ENCODE measurements at regions not wholly inside any gene's neighbourhood (a gene's known extent, or its start where the extent isn't known, plus 50 kb on each side); places are given as distances from the start of the nearest gene placed in this dataset.
"Not testable (repeated sequence)": the region's sequence is repeated elsewhere in the genome, so short reads cannot be mapped to it uniquely, and the experiment has no call there.

DNA sequence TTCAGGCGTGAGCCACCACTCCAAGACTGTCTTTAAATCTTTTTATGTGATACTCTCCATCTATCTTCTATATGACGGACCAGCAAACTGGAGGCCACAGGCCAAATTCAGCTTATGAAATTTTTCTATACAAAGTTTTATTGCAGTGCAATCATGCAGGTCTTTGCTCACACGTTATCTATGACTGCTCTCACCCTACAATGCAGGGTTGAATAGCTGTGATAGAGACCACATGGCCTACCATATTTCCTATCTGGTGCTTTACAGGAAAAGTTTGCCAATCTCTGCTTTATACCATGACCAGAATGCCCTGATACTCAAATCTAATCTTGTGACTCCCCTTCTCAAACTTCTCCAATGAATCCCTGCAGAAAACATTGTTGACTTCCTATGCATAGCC, 89.5 kb upstream of the ACBD5 start:
- no peak for ATAC-seq (ENCODE audit: low FRiP score in 2 of 2)
- H3K27me3 ChIP-seq = no peaks in the 10 kb centered on the region
- no peak overlapping the region for H3K4me3 ChIP-seq
- no peaks in the 10 kb centered on the region for H3K36me3 ChIP-seq
- WGBS, 2 donors = 87 to 88% methylated on average over 3 of the region's 3 CpGs
- TF ChIP-seq EP300 (IDR thresholded peaks at IDR 0.05) = no peak
- TF ChIP-seq POLR2A (IDR thresholded peaks at IDR 0.05) = no peak
- no peak for TF ChIP-seq POLR2AphosphoS5 (IDR thresholded peaks at IDR 0.05)
- TF ChIP-seq, protein P1, sequence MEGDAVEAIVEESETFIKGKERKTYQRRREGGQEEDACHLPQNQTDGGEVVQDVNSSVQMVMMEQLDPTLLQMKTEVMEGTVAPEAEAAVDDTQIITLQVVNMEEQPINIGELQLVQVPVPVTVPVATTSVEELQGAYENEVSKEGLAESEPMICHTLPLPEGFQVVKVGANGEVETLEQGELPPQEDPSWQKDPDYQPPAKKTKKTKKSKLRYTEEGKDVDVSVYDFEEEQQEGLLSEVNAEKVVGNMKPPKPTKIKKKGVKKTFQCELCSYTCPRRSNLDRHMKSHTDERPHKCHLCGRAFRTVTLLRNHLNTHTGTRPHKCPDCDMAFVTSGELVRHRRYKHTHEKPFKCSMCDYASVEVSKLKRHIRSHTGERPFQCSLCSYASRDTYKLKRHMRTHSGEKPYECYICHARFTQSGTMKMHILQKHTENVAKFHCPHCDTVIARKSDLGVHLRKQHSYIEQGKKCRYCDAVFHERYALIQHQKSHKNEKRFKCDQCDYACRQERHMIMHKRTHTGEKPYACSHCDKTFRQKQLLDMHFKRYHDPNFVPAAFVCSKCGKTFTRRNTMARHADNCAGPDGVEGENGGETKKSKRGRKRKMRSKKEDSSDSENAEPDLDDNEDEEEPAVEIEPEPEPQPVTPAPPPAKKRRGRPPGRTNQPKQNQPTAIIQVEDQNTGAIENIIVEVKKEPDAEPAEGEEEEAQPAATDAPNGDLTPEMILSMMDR (IDR thresholded peaks at IDR 0.05) = no peak
- no peak overlapping the region for H3K27ac ChIP-seq
- DNase-seq = no peak
- no peaks in the 10 kb centered on the region for H3K9me3 ChIP-seq
- no peaks in the 10 kb centered on the region for H3K4me1 ChIP-seq

DNA sequence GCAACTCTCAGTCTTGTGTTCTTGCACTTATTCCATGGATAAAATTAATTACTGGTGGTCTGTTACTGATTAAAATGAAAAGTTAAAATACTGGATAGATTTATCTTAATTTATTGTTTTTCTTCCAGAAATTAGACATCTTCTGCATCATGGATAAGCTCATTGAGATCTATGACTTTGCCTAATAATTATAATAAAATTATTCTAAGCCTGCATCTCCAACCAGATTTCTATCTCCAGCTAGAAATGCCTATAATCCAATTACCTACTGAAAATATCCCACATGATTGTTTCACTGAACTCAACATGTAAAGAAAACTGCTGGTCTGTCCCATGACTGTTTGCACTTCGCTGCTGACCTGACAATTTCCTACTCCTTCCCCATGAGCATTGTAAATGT, 88.3 kb upstream of the ACBD5 start:
- H3K4me3 ChIP-seq = no peak overlapping the region
- no peaks in the 10 kb centered on the region for H3K9me3 ChIP-seq
- ATAC-seq (ENCODE audit: low FRiP score in 2 of 2) (no peak), DNase-seq (no peak)
- H3K36me3 ChIP-seq = no peaks in the 10 kb centered on the region
- no peaks in the 10 kb centered on the region for H3K27me3 ChIP-seq
- WGBS, 2 donors = 82 to 100% methylated on average over 1 of the region's 1 CpG
- H3K27ac ChIP-seq = no peak overlapping the region
- no peaks in the 10 kb centered on the region for H3K4me1 ChIP-seq
- TF ChIP-seq POLR2AphosphoS5 (IDR thresholded peaks at IDR 0.05) (no peak), POLR2A (IDR thresholded peaks at IDR 0.05) (no peak), EP300 (IDR thresholded peaks at IDR 0.05) (no peak)
- TF ChIP-seq, protein P1 (IDR thresholded peaks at IDR 0.05) = no peak

DNA sequence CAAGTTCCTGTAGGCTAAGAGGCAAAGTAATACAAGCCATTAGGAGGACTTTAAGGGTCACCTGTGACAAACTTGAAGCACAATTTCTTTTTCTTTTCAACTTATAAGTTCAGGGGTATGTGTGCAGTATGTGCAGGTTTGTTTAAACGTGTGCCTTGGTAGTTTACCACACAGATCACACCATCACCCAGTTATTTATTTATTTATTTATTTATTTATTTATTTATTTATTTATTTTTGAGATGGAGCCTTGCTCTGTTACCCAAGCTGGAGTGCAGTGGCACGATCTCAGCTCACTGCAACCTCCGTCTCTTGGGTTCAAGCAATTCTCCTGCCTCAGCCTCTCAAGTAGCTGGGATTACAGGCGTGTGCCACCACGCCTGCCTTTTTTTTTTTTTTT, 86.2 kb upstream of the ACBD5 start:
- H3K36me3 ChIP-seq; H3K27ac ChIP-seq; H3K9me3 ChIP-seq; ATAC-seq (ENCODE audit: low FRiP score in 2 of 2); H3K27me3 ChIP-seq; DNase-seq; H3K4me1 ChIP-seq; H3K4me3 ChIP-seq: not testable (repeated sequence)
- 90 to 91% methylated on average over 5 of the region's 5 CpGs for WGBS, 2 donors

DNA sequence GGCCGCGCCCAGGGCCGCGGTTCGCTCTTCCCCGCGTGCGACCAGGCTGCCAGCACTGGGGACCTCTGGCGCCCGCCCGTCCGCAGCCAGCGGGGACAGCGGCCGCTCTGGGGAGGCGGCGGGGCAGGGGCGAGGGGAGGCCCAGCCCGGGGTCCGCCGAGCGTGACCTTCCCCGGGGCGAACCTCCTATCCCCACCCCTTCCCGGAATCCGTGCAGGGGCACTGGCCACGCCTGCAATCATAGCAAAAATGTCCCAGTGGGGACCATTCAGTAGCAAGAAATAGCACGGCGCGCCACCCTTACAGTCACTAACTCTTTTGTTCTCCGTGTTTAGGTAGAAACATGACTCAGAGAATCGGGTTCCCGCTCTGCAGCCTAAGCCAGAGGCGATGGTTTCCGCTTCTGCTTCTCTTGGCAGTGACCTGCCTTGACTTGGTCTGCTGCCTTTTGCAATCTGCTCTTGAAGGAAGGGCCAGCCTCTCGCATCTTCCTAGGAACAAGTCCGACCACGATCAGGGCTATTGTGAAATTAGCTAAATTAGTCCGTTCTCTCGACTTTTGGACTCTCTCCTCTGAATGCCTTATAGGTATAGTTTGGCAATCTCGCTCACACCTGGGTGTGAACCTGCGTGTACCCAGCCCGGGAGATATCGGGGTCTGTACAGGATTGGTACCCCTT, 79.3 kb upstream of the ACBD5 start:
- 21 to 31% methylated on average over 22 to 44 of the region's 44 CpGs for WGBS, 2 donors
- TF ChIP-seq EP300 (IDR thresholded peaks at IDR 0.05) (no peak), POLR2AphosphoS5 (IDR thresholded peaks at IDR 0.05) (peak; percentile 33 to 55), POLR2A (IDR thresholded peaks at IDR 0.05) (peak in 1 of 4 donors; percentile 34)
- TF ChIP-seq, protein P1 (IDR thresholded peaks at IDR 0.05) = no peak
- Histone ChIP-seq H3K36me3 (no peaks in the 10 kb centered on the region), H3K9me3 (no peaks in the 10 kb centered on the region), H3K4me3 (peak overlapping the region in 3 of 4 donors; percentile 37 to 47 (median 44)), H3K27ac (peak overlapping the region; percentile 64 to 88 (median 82)), H3K4me1 (peaks cover 0 to 13% (median 2%) of the 10 kb centered on the region in 4 donors), H3K27me3 (no peaks in the 10 kb centered on the region)
- ATAC-seq (ENCODE audit: low FRiP score in 2 of 2) = peak; percentile 88 to 94
- DNase-seq = peak; percentile 86 to 94

DNA sequence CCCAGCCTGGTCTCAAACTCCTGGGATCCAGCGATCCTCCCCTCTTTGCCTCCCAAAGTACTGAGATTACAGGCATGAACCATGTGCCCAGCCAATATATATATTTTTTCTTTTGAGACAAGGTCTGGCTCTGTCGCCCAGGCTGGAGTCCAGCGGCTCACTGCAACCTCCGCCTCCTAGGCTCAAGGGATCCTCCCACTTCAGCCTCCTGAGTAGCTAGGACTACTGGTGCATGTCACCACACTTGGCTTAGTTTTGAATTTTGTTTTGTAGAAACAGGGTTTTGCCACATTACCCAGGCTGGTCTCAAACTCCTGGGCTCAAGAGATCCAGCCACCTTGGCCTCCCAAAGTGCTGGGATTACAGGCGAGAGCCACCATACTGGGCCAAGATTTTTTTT, 78.5 kb upstream of the ACBD5 start:
- ATAC-seq (ENCODE audit: low FRiP score in 2 of 2); H3K27me3 ChIP-seq; H3K9me3 ChIP-seq; DNase-seq; H3K36me3 ChIP-seq: not testable (repeated sequence)
- H3K27ac ChIP-seq = peak overlapping the region in 3 of 4 donors; percentile 79 to 88 (median 84)
- peaks cover 0 to 13% (median 2%) of the 10 kb centered on the region in 4 donors for H3K4me1 ChIP-seq
- H3K4me3 ChIP-seq = peak overlapping the region in 1 of 4 donors; percentile 47
- WGBS, 2 donors = 91 to 94% methylated on average over 5 of the region's 5 CpGs

DNA sequence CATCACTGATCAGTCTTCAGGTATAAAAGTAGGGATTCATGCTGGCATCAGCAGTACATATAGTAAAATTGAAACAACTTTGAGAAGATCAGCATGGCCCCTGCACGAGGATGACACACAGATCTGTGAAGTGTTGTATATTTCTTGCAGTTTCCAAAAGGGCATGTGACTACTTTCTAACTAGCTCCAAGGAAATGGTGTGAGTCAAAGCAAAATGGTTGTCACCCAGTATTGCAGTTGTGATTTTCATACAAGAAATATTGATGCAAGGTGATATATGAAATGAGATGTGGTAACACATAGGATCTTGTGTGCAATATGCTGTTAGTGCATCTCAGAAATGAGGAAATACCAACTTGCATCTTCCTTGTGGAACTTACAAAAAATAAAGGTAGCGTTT, 74.5 kb upstream of the ACBD5 start:
- not testable (repeated sequence) for H3K27me3 ChIP-seq; H3K36me3 ChIP-seq; ATAC-seq (ENCODE audit: low FRiP score in 2 of 2); H3K27ac ChIP-seq; H3K4me3 ChIP-seq; H3K4me1 ChIP-seq; H3K9me3 ChIP-seq; DNase-seq
- WGBS, 2 donors = 65 to 67% methylated on average over 2 of the region's 2 CpGs

DNA sequence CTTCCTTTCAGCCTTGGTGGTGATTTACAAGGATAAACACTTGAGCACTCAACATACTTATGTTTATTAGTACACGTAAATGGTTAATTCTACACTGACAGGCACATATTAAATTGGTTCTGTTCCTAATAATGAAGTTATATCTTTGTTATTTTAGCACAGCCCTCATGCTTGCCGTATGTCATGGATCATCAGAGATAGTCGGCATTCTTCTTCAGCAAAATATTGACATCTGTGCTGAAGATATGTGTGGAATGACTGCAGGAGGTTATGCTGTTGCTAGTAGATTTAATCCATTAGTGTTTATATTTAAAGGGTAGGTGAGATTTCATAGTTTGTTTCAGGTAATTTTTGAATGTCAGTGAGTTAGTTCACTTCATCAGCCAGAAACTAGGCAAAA, 73.0 kb upstream of the ACBD5 start:
- 78 to 87% methylated on average over 3 of the region's 3 CpGs for WGBS, 2 donors
- H3K27me3 ChIP-seq; H3K4me1 ChIP-seq; H3K36me3 ChIP-seq; H3K4me3 ChIP-seq; H3K27ac ChIP-seq; H3K9me3 ChIP-seq; ATAC-seq (ENCODE audit: low FRiP score in 2 of 2); DNase-seq: not testable (repeated sequence)
